Fibroblast of lung (primary cell): ENCODE measurements at regions not wholly inside any gene's neighbourhood (a gene's known extent, or its start where the extent isn't known, plus 50 kb on each side); places are given as distances from the start of the nearest gene placed in this dataset.

Source experiments
- DNase-seq, 2 donors: peaks; one replicate each; pipeline versions ENCODE4 v3.0.0 to v3.0.0-alpha.2; 2010; ENCODE audit warnings: low read depth in 2 of 2
- H2AFZ ChIP-seq: 2 replicates; pipeline ENCODE4 v1.5.1; 2012; ENCODE audit warnings: low read length, control low read depth, inconsistent platforms
- H3K27ac ChIP-seq: 2 replicates; pipeline ENCODE4 v1.5.1; 2011; ENCODE audit warnings: low read length, control low read depth; ENCODE audit not compliant: insufficient read depth
- H3K27me3 ChIP-seq: 2 replicates; pipeline ENCODE4 v1.5.1; 2011; ENCODE audit warnings: mild to moderate bottlenecking, low read length; ENCODE audit not compliant: control insufficient read depth, insufficient read depth
- H3K36me3 ChIP-seq: 2 replicates; pipeline ENCODE4 v1.5.1; 2011; ENCODE audit warnings: low read length; ENCODE audit not compliant: control insufficient read depth, insufficient read depth
- H3K4me1 ChIP-seq: 2 replicates; pipeline ENCODE4 v1.5.1; 2011; ENCODE audit warnings: low read length; ENCODE audit not compliant: control insufficient read depth, insufficient read depth; ENCODE audit errors: extremely low read depth
- H3K4me2 ChIP-seq: 2 replicates; pipeline ENCODE4 v1.5.1; 2011; ENCODE audit warnings: low read length, control low read depth; ENCODE audit not compliant: insufficient read depth; ENCODE audit errors: extremely low read depth
- H3K4me3 ChIP-seq, 4 experiments: fragments of 200-600 bp in 1 of 4; sonication (generic) in 1 of 4; replicated peaks in 1 of 4; 2 replicates each; pipeline ENCODE4 v1.5.1; 2011 to 2016; ENCODE audit warnings: low read length in 4 of 4, low read depth in 3 of 4, mild to moderate bottlenecking in 3 of 4, control low read depth in 2 of 4, inconsistent platforms in 1 of 4, mixed read lengths in 1 of 4; ENCODE audit not compliant: insufficient read depth in 1 of 4; ENCODE audit errors: control extremely low read depth in 1 of 4
- H3K79me2 ChIP-seq: 2 replicates; pipeline ENCODE4 v1.5.1; 2012; ENCODE audit warnings: mild to moderate bottlenecking, low read length, inconsistent platforms; ENCODE audit not compliant: control insufficient read depth, insufficient read depth
- H3K9ac ChIP-seq: 2 replicates; pipeline ENCODE4 v1.5.1; 2011; ENCODE audit warnings: mild to moderate bottlenecking, low read length, control low read depth; ENCODE audit not compliant: insufficient read depth
- H3K9me3 ChIP-seq: 2 replicates; pipeline ENCODE4 v1.5.1; 2012; ENCODE audit warnings: low read depth, low read length; ENCODE audit not compliant: control insufficient read depth, insufficient read depth
- H4K20me1 ChIP-seq: 2 replicates; pipeline ENCODE4 v1.5.1; 2011; ENCODE audit warnings: low read length; ENCODE audit not compliant: control insufficient read depth, insufficient read depth; ENCODE audit errors: extremely low read depth
- EZH2 ChIP-seq: IDR thresholded peaks from 2 replicates; pipeline ENCODE4 v1.5.1; 2012; ENCODE audit warnings: low read length, control low read depth, mild to moderate bottlenecking; ENCODE audit errors: missing control alignments
- TF ChIP-seq, protein P1 (sequence below), 2 donors: IDR thresholded peaks in 1 of 2; conservative IDR thresholded peaks in 1 of 2; 1 replicate in 1 of 2; 2 replicates in 1 of 2; pipeline ENCODE4 v1.5.1; 2011 to 2012; ENCODE audit warnings: low read length in 2 of 2, control low read depth in 1 of 2, inconsistent platforms in 1 of 2, low read depth in 1 of 2, mild to moderate bottlenecking in 1 of 2

DNA sequence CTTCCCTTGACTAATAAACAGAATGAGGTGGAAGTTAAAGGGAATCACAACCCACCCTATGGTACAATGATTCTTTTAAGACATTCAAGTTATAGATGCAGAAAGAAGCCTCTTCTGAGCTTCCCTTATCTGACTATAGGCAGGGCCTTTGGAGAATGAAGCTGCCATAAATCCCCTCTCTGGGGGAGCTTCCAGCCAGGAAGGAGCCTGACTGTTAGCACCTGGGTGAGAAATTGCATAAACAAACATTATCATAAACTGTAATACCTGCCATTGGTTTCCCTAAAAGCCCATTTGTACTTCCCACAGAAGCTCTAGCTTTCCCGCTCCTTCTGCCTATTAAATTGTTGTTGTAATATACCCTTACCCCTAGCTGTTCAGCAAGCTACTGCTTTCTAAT, 81.3 kb upstream of the RESF1 start:
- Histone ChIP-seq H3K9me3 (no peaks in the 10 kb centered on the region), H3K4me3 (no peak overlapping the region), H3K27ac (no peak overlapping the region), H2AFZ (no peak overlapping the region), H3K36me3 (no peaks in the 10 kb centered on the region), H3K27me3 (no peaks in the 10 kb centered on the region), H3K79me2 (no peaks in the 10 kb centered on the region), H3K9ac (no peak overlapping the region), H4K20me1 (no peaks in the 10 kb centered on the region), H3K4me2 (no peak overlapping the region), H3K4me1 (no peaks in the 10 kb centered on the region)
- DNase-seq = no peak
- TF ChIP-seq, protein P1, sequence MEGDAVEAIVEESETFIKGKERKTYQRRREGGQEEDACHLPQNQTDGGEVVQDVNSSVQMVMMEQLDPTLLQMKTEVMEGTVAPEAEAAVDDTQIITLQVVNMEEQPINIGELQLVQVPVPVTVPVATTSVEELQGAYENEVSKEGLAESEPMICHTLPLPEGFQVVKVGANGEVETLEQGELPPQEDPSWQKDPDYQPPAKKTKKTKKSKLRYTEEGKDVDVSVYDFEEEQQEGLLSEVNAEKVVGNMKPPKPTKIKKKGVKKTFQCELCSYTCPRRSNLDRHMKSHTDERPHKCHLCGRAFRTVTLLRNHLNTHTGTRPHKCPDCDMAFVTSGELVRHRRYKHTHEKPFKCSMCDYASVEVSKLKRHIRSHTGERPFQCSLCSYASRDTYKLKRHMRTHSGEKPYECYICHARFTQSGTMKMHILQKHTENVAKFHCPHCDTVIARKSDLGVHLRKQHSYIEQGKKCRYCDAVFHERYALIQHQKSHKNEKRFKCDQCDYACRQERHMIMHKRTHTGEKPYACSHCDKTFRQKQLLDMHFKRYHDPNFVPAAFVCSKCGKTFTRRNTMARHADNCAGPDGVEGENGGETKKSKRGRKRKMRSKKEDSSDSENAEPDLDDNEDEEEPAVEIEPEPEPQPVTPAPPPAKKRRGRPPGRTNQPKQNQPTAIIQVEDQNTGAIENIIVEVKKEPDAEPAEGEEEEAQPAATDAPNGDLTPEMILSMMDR (conservative IDR thresholded peaks at IDR 0.05 in 1 of 2, IDR thresholded peaks at IDR 0.05 in 1 of 2; ENCODE audit: low read depth in 1 of 2, low read length in 2 of 2) = no peak
- no peak for TF ChIP-seq EZH2

GRCh38 chr12:31876568-31877424, 82.4 kb upstream of the RESF1 start:
- no peaks in the 10 kb centered on the region for H3K4me1 ChIP-seq

GRCh38 chr12:31875609-31875964, 83.6 kb upstream of the RESF1 start:
- Histone ChIP-seq H3K27ac (no peak overlapping the region), H3K4me2 (no peak overlapping the region)
- TF ChIP-seq EZH2 = no peak
- TF ChIP-seq, protein P1 (conservative IDR thresholded peaks at IDR 0.05 in 1 of 2, IDR thresholded peaks at IDR 0.05 in 1 of 2; ENCODE audit: low read depth in 1 of 2, low read length in 2 of 2) = no peak

More at GRCh38 chr12:31876568-31877424, 82.4 kb upstream of the RESF1 start:
- no peak overlapping the region for H3K9ac ChIP-seq
- H3K9me3 ChIP-seq = no peaks in the 10 kb centered on the region
- H2AFZ ChIP-seq = no peak overlapping the region
- no peaks in the 10 kb centered on the region for H3K27me3 ChIP-seq
- H3K4me3 ChIP-seq = no peak overlapping the region
- no peaks in the 10 kb centered on the region for H3K36me3 ChIP-seq
- no peak overlapping the region for H3K27ac ChIP-seq
- H3K4me2 ChIP-seq = no peak overlapping the region
- DNase-seq = no peak
- H3K79me2 ChIP-seq = no peaks in the 10 kb centered on the region
- no peaks in the 10 kb centered on the region for H4K20me1 ChIP-seq
- TF ChIP-seq EZH2 = no peak

More at GRCh38 chr12:31875609-31875964, 83.6 kb upstream of the RESF1 start:
- no peaks in the 10 kb centered on the region for H3K9me3 ChIP-seq
- no peak overlapping the region for H3K4me3 ChIP-seq
- H3K9ac ChIP-seq = no peak overlapping the region
- no peak overlapping the region for H2AFZ ChIP-seq
- H4K20me1 ChIP-seq = no peaks in the 10 kb centered on the region
- no peaks in the 10 kb centered on the region for H3K79me2 ChIP-seq
- H3K36me3 ChIP-seq = no peaks in the 10 kb centered on the region
- DNase-seq = no peak
- no peaks in the 10 kb centered on the region for H3K4me1 ChIP-seq
- no peaks in the 10 kb centered on the region for H3K27me3 ChIP-seq
